Caco-2 (cell line): ENCODE measurements at regions not wholly inside any gene's neighbourhood (a gene's known extent, or its start where the extent isn't known, plus 50 kb on each side); places are given as distances from the start of the nearest gene placed in this dataset.

Experiments used
- BruUV-seq: library from RNA; stranded (reverse); fragments of 400-500 nt; replicated peaks from 2 replicates; lab custom pipeline; 2021; lab: Mats Ljungman, UMichigan
- CTCF ChIA-PET: fragments of 300-600 bp; sonication (Branson Sonifier 250); formaldehyde crosslinking; loops from one replicate; lab custom pipeline; 2022; ENCODE audit warnings: antibody characterized with exemption; lab: Charles Lee
- POLR2A ChIA-PET: fragments of 300-600 bp; sonication (Branson Sonifier 250); formaldehyde crosslinking; loops from one replicate; lab custom pipeline; 2022; ENCODE audit warnings: antibody characterized with exemption; lab: Charles Lee
- DNase-seq, 2 experiments: peaks; one replicate each; pipeline versions ENCODE4 v3.0.0 to v3.0.0-alpha.2; 2020 to 2022
- H3K27me3 ChIP-seq: replicated peaks from 2 replicates; pipeline ENCODE4 v1.6.0; 2011; ENCODE audit warnings: low read length; ENCODE audit not compliant: control insufficient read depth, insufficient read depth
- H3K36me3 ChIP-seq: 2 replicates; pipeline ENCODE4 v1.5.1; 2011; ENCODE audit warnings: low read length; ENCODE audit not compliant: control insufficient read depth, insufficient read depth
- H3K4me1 ChIP-seq: fragments of 250-450 bp; sonication (Bioruptor Pico); 2 replicates; pipeline ENCODE4 v1.5.1; 2020; ENCODE audit warnings: mild to moderate bottlenecking
- H3K4me3 ChIP-seq: 2 replicates; pipeline ENCODE4 v1.5.1; 2011; ENCODE audit warnings: low read depth, mild to moderate bottlenecking, control low read depth, low read length
- H3K9me3 ChIP-seq: fragments of 250-450 bp; sonication (Bioruptor Pico); 2 replicates; pipeline ENCODE4 v1.5.1; 2020; ENCODE audit warnings: mild to moderate bottlenecking, moderate library complexity
- H3K27ac Mint-ChIP-seq: one replicate; pipeline ENCODE4 v1.8.0; 2022; ENCODE audit warnings: mixed read lengths; ENCODE audit not compliant: unreplicated experiment
- H3K27me3 Mint-ChIP-seq: one replicate; pipeline ENCODE4 v1.8.0; 2022; ENCODE audit warnings: mixed read lengths; ENCODE audit not compliant: insufficient read depth, unreplicated experiment
- H3K36me3 Mint-ChIP-seq: one replicate; pipeline ENCODE4 v1.8.0; 2022; ENCODE audit warnings: mild to moderate bottlenecking, mixed read lengths; ENCODE audit not compliant: insufficient read depth, unreplicated experiment
- H3K4me1 Mint-ChIP-seq: one replicate; pipeline ENCODE4 v1.8.0; 2022; ENCODE audit warnings: low read depth, mixed read lengths; ENCODE audit not compliant: unreplicated experiment
- H3K4me3 Mint-ChIP-seq: one replicate; pipeline ENCODE4 v1.8.0; 2022; ENCODE audit warnings: mild to moderate bottlenecking, moderate library complexity, mixed read lengths; ENCODE audit not compliant: unreplicated experiment
- H3K9me3 Mint-ChIP-seq: one replicate; pipeline ENCODE4 v1.8.0; 2022; ENCODE audit warnings: mixed read lengths; ENCODE audit not compliant: unreplicated experiment
- CTCF ChIP-seq, 2 experiments: fragments of 200-600 bp in 1 of 2; IDR thresholded peaks; 1 replicate in 1 of 2; 2 replicates in 1 of 2; pipeline versions ENCODE4 v1.5.1 to v1.8.0; 2011 to 2022; ENCODE audit warnings: antibody characterized with exemption in 1 of 2, control low read depth in 1 of 2, inconsistent platforms in 1 of 2, low read depth in 1 of 2, low read length in 1 of 2, mild to moderate bottlenecking in 1 of 2, moderate library complexity in 1 of 2; ENCODE audit not compliant: insufficient read depth in 1 of 2, severe bottlenecking in 1 of 2, unreplicated experiment in 1 of 2
- intact Hi-C: fragments of 100-400 bp; cut with micrococcal nuclease; formaldehyde crosslinking; loops from one replicate; pipeline ENCODE4 v1.10.0; 2022; ENCODE audit not compliant: unreplicated experiment

GRCh38 chr11:121927789-121928188 lies 188.2 kb downstream of the BLID start:
- intact Hi-C loops = no loop called here
- Histone ChIP-seq H3K4me1 (no peaks in the 10 kb centered on the region), H3K27me3 (no peaks in the 10 kb centered on the region), H3K36me3 (no peaks in the 10 kb centered on the region), H3K4me3 (no peak overlapping the region), H3K9me3 (no peaks in the 10 kb centered on the region)
- DNase-seq = no peak
- Mint-ChIP-seq H3K36me3 (no peaks in the 10 kb centered on the region), H3K4me3 (no peak overlapping the region), H3K27me3 (peaks cover 4% of the 10 kb centered on the region), H3K4me1 (no peaks in the 10 kb centered on the region), H3K9me3 (no peaks in the 10 kb centered on the region), H3K27ac (no peak overlapping the region)
- ChIA-PET CTCF (no interaction called here), POLR2A (no interaction called here)
- no peak for TF ChIP-seq CTCF (IDR thresholded peaks at IDR 0.05; ENCODE audit: insufficient read depth in 1 of 2, low read depth in 1 of 2, low read length in 1 of 2, severe bottlenecking in 1 of 2, unreplicated experiment in 1 of 2)
- no TSS peak for BruUV-seq

- ChIA-PET POLR2A (no interaction called here), CTCF (no interaction called here)
- TF ChIP-seq CTCF (IDR thresholded peaks at IDR 0.05; ENCODE audit: insufficient read depth in 1 of 2, low read depth in 1 of 2, low read length in 1 of 2, severe bottlenecking in 1 of 2, unreplicated experiment in 1 of 2) = no peak
- BruUV-seq = no TSS peak
- H3K27me3 Mint-ChIP-seq = peaks cover 4% of the 10 kb centered on the region
- no peak overlapping the region for H3K4me3 Mint-ChIP-seq
- H3K4me1 Mint-ChIP-seq = no peaks in the 10 kb centered on the region
- H3K4me1 ChIP-seq = no peaks in the 10 kb centered on the region
- no peaks in the 10 kb centered on the region for H3K36me3 ChIP-seq
- H3K9me3 ChIP-seq = no peaks in the 10 kb centered on the region
- no peak overlapping the region for H3K27ac Mint-ChIP-seq
- H3K4me3 ChIP-seq = no peak overlapping the region
- intact Hi-C loops = no loop called here
- no peaks in the 10 kb centered on the region for H3K36me3 Mint-ChIP-seq
- no peaks in the 10 kb centered on the region for H3K9me3 Mint-ChIP-seq
- no peaks in the 10 kb centered on the region for H3K27me3 ChIP-seq
- DNase-seq = no peak
Observed at GRCh38 chr11:121927097-121927785, 188.8 kb downstream of the BLID start.

GRCh38 chr11:121924191-121924590 lies 191.8 kb downstream of the BLID start:
- Histone ChIP-seq H3K4me1 (no peaks in the 10 kb centered on the region), H3K9me3 (no peaks in the 10 kb centered on the region), H3K27me3 (no peaks in the 10 kb centered on the region), H3K4me3 (no peak overlapping the region), H3K36me3 (no peaks in the 10 kb centered on the region)
- H3K27ac Mint-ChIP-seq = no peak overlapping the region
- ChIA-PET POLR2A (no interaction called here), CTCF (no interaction called here)
- H3K4me3 Mint-ChIP-seq = no peak overlapping the region
- H3K4me1 Mint-ChIP-seq = no peaks in the 10 kb centered on the region
- H3K9me3 Mint-ChIP-seq = no peaks in the 10 kb centered on the region
- DNase-seq = no peak
- no peak for TF ChIP-seq CTCF (IDR thresholded peaks at IDR 0.05; ENCODE audit: insufficient read depth in 1 of 2, low read depth in 1 of 2, low read length in 1 of 2, severe bottlenecking in 1 of 2, unreplicated experiment in 1 of 2)
- no peaks in the 10 kb centered on the region for H3K36me3 Mint-ChIP-seq
- intact Hi-C loops = no loop called here
- H3K27me3 Mint-ChIP-seq = peaks cover 8% of the 10 kb centered on the region
- no TSS peak for BruUV-seq
